Peyer's patch (tissue), 4 donors: ENCODE measurements at regions not wholly inside any gene's neighbourhood (a gene's known extent, or its start where the extent isn't known, plus 50 kb on each side); places are given as distances from the start of the nearest gene placed in this dataset.

Experiments used
- POLR2A ChIP-seq, 2 donors: fragments of 450-650 bp; IDR thresholded peaks; one replicate each; pipeline ENCODE4 v1.5.1; 2017; ENCODE audit warnings: antibody characterized with exemption in 2 of 2, mild to moderate bottlenecking in 2 of 2, moderate library complexity in 2 of 2
- TF ChIP-seq, protein P1 (sequence below), 6 experiments: fragments of 450-650 bp in 4 of 6; fragments of 200-600 bp in 2 of 6; sonication (generic) in 1 of 6; IDR thresholded peaks; one replicate each; pipeline ENCODE4 v1.5.1; 2017 to 2019; ENCODE audit warnings: antibody characterized with exemption in 6 of 6, mild to moderate bottlenecking in 3 of 6, moderate library complexity in 1 of 6

DNA sequence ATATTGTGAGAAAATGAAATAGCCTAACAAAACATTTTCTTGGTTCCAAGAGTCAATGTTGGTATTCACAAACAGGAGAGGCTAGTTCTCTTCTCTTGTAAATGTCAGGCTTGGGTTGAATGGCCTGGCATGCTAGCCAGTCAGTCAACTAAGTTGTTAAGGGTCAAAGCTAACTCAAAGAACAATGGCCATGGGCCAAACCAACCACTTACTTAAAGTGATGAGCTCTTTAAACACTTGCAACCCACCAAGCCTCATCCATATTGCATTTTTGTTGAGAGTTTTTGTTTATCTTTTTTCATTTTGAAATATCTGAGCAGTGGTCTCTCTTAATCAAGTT, 394.5 kb downstream of the RAB28 start:
- TF ChIP-seq, protein P1, sequence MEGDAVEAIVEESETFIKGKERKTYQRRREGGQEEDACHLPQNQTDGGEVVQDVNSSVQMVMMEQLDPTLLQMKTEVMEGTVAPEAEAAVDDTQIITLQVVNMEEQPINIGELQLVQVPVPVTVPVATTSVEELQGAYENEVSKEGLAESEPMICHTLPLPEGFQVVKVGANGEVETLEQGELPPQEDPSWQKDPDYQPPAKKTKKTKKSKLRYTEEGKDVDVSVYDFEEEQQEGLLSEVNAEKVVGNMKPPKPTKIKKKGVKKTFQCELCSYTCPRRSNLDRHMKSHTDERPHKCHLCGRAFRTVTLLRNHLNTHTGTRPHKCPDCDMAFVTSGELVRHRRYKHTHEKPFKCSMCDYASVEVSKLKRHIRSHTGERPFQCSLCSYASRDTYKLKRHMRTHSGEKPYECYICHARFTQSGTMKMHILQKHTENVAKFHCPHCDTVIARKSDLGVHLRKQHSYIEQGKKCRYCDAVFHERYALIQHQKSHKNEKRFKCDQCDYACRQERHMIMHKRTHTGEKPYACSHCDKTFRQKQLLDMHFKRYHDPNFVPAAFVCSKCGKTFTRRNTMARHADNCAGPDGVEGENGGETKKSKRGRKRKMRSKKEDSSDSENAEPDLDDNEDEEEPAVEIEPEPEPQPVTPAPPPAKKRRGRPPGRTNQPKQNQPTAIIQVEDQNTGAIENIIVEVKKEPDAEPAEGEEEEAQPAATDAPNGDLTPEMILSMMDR (IDR thresholded peaks at IDR 0.05), result no peak
- no peak for TF ChIP-seq POLR2A (IDR thresholded peaks at IDR 0.05)
